ENCODE measurements at regions not wholly inside any gene's neighbourhood (a gene's known extent, or its start where the extent isn't known, plus 50 kb on each side); places are given as distances from the start of the nearest gene placed in this dataset.

DNA sequence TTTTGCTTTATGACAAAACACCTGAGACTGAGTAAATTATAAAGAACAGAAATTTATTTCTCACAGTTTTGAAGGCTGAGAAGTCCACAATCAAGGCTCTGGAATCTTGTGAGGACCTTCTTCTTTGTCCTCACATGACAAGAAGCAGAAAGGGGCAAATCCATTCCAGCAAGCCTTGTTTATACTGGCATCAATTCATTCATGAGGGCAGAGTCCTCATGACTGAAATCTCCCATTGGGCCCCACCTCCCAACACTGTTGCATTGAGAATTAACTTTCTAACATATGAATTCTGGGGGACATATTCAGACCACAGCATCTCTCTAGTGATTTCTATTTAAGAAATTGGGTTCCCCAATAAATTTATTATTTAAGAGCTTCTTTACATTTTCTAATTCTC, 395.4 kb downstream of the AR start (continued):
- TF ChIP-seq EP300 (IDR thresholded peaks at IDR 0.05; ENCODE audit: borderline replicate concordance in 1 of 2, low read depth in 1 of 2, low read length in 1 of 2), result no peak
- TF ChIP-seq FOSL2 (IDR thresholded peaks at IDR 0.05; ENCODE audit: borderline replicate concordance, low read depth), result no peak
- no peak for TF ChIP-seq RFX5 (IDR thresholded peaks at IDR 0.05; ENCODE audit: low read length)
- no peak for TF ChIP-seq JUND (IDR thresholded peaks at IDR 0.05)
- no peak for TF ChIP-seq TEAD4 (IDR thresholded peaks at IDR 0.05; ENCODE audit: borderline replicate concordance, insufficient read depth)
- TF ChIP-seq, protein P1, sequence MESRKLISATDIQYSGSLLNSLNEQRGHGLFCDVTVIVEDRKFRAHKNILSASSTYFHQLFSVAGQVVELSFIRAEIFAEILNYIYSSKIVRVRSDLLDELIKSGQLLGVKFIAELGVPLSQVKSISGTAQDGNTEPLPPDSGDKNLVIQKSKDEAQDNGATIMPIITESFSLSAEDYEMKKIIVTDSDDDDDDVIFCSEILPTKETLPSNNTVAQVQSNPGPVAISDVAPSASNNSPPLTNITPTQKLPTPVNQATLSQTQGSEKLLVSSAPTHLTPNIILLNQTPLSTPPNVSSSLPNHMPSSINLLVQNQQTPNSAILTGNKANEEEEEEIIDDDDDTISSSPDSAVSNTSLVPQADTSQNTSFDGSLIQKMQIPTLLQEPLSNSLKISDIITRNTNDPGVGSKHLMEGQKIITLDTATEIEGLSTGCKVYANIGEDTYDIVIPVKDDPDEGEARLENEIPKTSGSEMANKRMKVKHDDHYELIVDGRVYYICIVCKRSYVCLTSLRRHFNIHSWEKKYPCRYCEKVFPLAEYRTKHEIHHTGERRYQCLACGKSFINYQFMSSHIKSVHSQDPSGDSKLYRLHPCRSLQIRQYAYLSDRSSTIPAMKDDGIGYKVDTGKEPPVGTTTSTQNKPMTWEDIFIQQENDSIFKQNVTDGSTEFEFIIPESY (IDR thresholded peaks at IDR 0.05; ENCODE audit: borderline replicate concordance, low read depth), result no peak

DNA sequence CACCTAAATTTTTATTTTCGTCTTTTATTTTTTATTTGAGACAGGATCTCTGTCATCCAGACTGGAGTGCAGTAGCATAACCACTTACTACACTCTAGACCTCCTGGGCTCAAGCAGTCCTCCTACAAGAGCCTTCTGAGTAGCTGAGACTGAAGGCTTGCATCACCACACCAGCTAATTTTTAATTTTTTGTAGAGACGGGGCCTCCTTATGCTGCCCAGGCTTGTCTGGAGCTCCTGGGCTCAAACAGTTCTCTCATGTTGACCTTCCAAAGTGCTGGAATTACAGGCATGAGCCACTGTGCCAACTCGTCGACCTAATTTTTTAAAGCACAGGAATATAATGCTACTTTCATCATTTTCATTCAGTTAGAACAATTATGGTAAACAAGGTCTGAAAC, 405.4 kb downstream of the AR start:
- H3K9me2 ChIP-seq, result no peaks in the 10 kb centered on the region
- TF ChIP-seq GATA2 (CRISPR knock-in tag; IDR thresholded peaks at IDR 0.05) (no peak), NFIC (IDR thresholded peaks at IDR 0.05; ENCODE audit: borderline replicate concordance) (no peak), FOXJ3 (CRISPR knock-in tag; IDR thresholded peaks at IDR 0.05) (no peak), TEAD4 (IDR thresholded peaks at IDR 0.05; ENCODE audit: borderline replicate concordance, insufficient read depth) (no peak), RCOR1 (IDR thresholded peaks at IDR 0.05; ENCODE audit: low read length) (no peak), JUND (IDR thresholded peaks at IDR 0.05) (no peak), RAD21 (IDR thresholded peaks at IDR 0.05; ENCODE audit: low read length) (no peak), EZH2phosphoT487 (IDR thresholded peaks at IDR 0.05; ENCODE audit: borderline replicate concordance, low read depth) (no peak), ELF1 (IDR thresholded peaks at IDR 0.05) (no peak)
- TF ChIP-seq, protein P1 (IDR thresholded peaks at IDR 0.05; ENCODE audit: borderline replicate concordance, low read depth), result no peak
- TF ChIP-seq, protein P2, sequence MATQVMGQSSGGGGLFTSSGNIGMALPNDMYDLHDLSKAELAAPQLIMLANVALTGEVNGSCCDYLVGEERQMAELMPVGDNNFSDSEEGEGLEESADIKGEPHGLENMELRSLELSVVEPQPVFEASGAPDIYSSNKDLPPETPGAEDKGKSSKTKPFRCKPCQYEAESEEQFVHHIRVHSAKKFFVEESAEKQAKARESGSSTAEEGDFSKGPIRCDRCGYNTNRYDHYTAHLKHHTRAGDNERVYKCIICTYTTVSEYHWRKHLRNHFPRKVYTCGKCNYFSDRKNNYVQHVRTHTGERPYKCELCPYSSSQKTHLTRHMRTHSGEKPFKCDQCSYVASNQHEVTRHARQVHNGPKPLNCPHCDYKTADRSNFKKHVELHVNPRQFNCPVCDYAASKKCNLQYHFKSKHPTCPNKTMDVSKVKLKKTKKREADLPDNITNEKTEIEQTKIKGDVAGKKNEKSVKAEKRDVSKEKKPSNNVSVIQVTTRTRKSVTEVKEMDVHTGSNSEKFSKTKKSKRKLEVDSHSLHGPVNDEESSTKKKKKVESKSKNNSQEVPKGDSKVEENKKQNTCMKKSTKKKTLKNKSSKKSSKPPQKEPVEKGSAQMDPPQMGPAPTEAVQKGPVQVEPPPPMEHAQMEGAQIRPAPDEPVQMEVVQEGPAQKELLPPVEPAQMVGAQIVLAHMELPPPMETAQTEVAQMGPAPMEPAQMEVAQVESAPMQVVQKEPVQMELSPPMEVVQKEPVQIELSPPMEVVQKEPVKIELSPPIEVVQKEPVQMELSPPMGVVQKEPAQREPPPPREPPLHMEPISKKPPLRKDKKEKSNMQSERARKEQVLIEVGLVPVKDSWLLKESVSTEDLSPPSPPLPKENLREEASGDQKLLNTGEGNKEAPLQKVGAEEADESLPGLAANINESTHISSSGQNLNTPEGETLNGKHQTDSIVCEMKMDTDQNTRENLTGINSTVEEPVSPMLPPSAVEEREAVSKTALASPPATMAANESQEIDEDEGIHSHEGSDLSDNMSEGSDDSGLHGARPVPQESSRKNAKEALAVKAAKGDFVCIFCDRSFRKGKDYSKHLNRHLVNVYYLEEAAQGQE (IDR thresholded peaks at IDR 0.05; ENCODE audit: low read depth, low read length), result no peak
- TF ChIP-seq, protein P3, sequence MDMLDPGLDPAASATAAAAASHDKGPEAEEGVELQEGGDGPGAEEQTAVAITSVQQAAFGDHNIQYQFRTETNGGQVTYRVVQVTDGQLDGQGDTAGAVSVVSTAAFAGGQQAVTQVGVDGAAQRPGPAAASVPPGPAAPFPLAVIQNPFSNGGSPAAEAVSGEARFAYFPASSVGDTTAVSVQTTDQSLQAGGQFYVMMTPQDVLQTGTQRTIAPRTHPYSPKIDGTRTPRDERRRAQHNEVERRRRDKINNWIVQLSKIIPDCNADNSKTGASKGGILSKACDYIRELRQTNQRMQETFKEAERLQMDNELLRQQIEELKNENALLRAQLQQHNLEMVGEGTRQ (IDR thresholded peaks at IDR 0.05; ENCODE audit: borderline replicate concordance, low read depth, low read length), result no peak
- no peak overlapping the region for H3K4me3 ChIP-seq (ENCODE audit: low read depth in 2 of 2, low read length in 1 of 2)
- 0% methylated on average over 4 of the region's 4 CpGs for WGBS (ENCODE audit: low lambda C conversion rate)
- no peaks in the 10 kb centered on the region for H3K79me2 ChIP-seq (ENCODE audit: insufficient read depth)
- H3K27ac ChIP-seq (ENCODE audit: low read depth in 2 of 2, low read length in 1 of 2), result no peak overlapping the region
- H3K4me2 ChIP-seq, result no peak overlapping the region
- no peaks in the 10 kb centered on the region for H3K36me3 ChIP-seq (replicated peaks in 1 of 2; ENCODE audit: control insufficient read depth in 1 of 2, insufficient read depth in 2 of 2, low read length in 1 of 2)
- H3K4me1 ChIP-seq (ENCODE audit: control insufficient read depth in 1 of 2, insufficient read depth in 2 of 2, low read depth in 1 of 2, low read length in 1 of 2), result no peaks in the 10 kb centered on the region
- no peaks in the 10 kb centered on the region for H4K20me1 ChIP-seq (ENCODE audit: insufficient read depth)
- ChIA-PET CTCF (no interaction called here), POLR2A (no interaction called here)
- H3K9me3 ChIP-seq, result no peaks in the 10 kb centered on the region
- no peaks in the 10 kb centered on the region for H3K27me3 ChIP-seq (ENCODE audit: insufficient read depth)
- no peak overlapping the region for H2AFZ ChIP-seq (ENCODE audit: low read depth)
- no peak overlapping the region for H3K9ac ChIP-seq
- DNase-seq, result no peak
- H3F3A ChIP-seq (replicated peaks; ENCODE audit: insufficient read depth), result no peaks in the 10 kb centered on the region
